HG02981 (cell line): ENCODE measurements at regions not wholly inside any gene's neighbourhood (a gene's known extent, or its start where the extent isn't known, plus 50 kb on each side); places are given as distances from the start of the nearest gene placed in this dataset.

Source experiments
- ATAC-seq: cut with Tn5 transposase; IDR thresholded peaks from one replicate; pipeline ENCODE4 v1.9.1; 2021; ENCODE audit warnings: mild to moderate bottlenecking, moderate library complexity; ENCODE audit not compliant: unreplicated experiment

GRCh38 chr9:108316066-108316465 lies 539.7 kb downstream of the ACTL7B start:
- ATAC-seq, result no peak

GRCh38 chr9:108311745-108312144 lies 544.0 kb downstream of the ACTL7B start:
- ATAC-seq, result no peak

- no peak for ATAC-seq
Observed at GRCh38 chr9:108310202-108310601, 545.6 kb downstream of the ACTL7B start.

GRCh38 chr9:108300306-108301287 lies 555.2 kb downstream of the ACTL7B start:
- ATAC-seq, result no peak

GRCh38 chr9:108297073-108297472 lies 558.7 kb downstream of the ACTL7B start:
- ATAC-seq, result no peak

- ATAC-seq, result no peak
Observed at GRCh38 chr9:108296056-108296455, 559.7 kb downstream of the ACTL7B start.

GRCh38 chr9:108291586-108291932 lies 564.2 kb downstream of the ACTL7B start:
- ATAC-seq, result no peak

GRCh38 chr9:108290839-108291585 lies 564.8 kb downstream of the ACTL7B start:
- no peak for ATAC-seq

- ATAC-seq, result no peak
Observed at GRCh38 chr9:108286638-108287206, 569.1 kb downstream of the ACTL7B start.

- no peak for ATAC-seq
Observed at GRCh38 chr9:108283696-108284095, 572.1 kb downstream of the ACTL7B start.

- no peak for ATAC-seq
Observed at GRCh38 chr9:108282872-108283271, 572.9 kb downstream of the ACTL7B start.

- ATAC-seq, result no peak
Observed at GRCh38 chr9:108281696-108282095, 574.1 kb downstream of the ACTL7B start.

GRCh38 chr9:108278341-108278740 lies 577.4 kb downstream of the ACTL7B start:
- no peak for ATAC-seq

GRCh38 chr9:108277216-108277615 lies 578.6 kb downstream of the ACTL7B start:
- ATAC-seq, result no peak

- no peak for ATAC-seq
Observed at GRCh38 chr9:108275906-108276305, 579.9 kb downstream of the ACTL7B start.

GRCh38 chr9:108274971-108275370 lies 580.8 kb downstream of the ACTL7B start:
- ATAC-seq, result no peak

GRCh38 chr9:108273988-108274387 lies 581.8 kb downstream of the ACTL7B start:
- no peak for ATAC-seq

GRCh38 chr9:108272349-108272899 lies 583.4 kb downstream of the ACTL7B start:
- no peak for ATAC-seq

GRCh38 chr9:108271646-108272348 lies 584.0 kb downstream of the ACTL7B start:
- peak; percentile 59 for ATAC-seq

- no peak for ATAC-seq
Observed at GRCh38 chr9:108271236-108271635, 584.5 kb downstream of the ACTL7B start.

- no peak for ATAC-seq
Observed at GRCh38 chr9:108270561-108270960, 585.2 kb downstream of the ACTL7B start.
